ENCODE measurements at regions not wholly inside any gene's neighbourhood (a gene's known extent, or its start where the extent isn't known, plus 50 kb on each side); places are given as distances from the start of the nearest gene placed in this dataset.

DNA sequence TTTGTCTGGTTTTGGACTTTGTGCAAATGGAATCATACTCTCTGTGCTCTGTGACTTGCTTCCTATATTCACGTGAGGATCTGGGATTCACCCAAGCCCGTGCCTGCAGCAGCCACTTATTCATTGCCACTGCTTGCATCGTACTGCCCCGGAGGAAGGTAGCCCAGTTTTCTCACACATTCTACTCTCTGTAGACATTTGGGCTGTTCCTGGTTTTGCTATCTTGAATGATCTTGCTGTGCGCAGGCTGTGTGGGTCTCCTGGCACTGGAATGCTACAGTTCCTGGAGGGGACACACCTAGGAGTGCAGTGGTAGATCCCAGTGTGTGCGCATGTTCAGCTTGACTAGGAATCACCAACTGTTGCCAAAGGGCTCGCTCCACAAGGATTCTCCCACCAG lies 99.2 kb upstream of the BOD1 start:
- TF ChIP-seq, protein P1, sequence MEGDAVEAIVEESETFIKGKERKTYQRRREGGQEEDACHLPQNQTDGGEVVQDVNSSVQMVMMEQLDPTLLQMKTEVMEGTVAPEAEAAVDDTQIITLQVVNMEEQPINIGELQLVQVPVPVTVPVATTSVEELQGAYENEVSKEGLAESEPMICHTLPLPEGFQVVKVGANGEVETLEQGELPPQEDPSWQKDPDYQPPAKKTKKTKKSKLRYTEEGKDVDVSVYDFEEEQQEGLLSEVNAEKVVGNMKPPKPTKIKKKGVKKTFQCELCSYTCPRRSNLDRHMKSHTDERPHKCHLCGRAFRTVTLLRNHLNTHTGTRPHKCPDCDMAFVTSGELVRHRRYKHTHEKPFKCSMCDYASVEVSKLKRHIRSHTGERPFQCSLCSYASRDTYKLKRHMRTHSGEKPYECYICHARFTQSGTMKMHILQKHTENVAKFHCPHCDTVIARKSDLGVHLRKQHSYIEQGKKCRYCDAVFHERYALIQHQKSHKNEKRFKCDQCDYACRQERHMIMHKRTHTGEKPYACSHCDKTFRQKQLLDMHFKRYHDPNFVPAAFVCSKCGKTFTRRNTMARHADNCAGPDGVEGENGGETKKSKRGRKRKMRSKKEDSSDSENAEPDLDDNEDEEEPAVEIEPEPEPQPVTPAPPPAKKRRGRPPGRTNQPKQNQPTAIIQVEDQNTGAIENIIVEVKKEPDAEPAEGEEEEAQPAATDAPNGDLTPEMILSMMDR (IDR thresholded peaks at IDR 0.05): no peak
- DNase-seq (no peak), ATAC-seq (no peak)
- Histone ChIP-seq H3K36me3 (ENCODE audit: low read depth) (no peaks in the 10 kb centered on the region), H3K9me3 (no peaks in the 10 kb centered on the region), H3K4me3 (no peak overlapping the region), H3K4me1 (ENCODE audit: low read depth) (no peaks in the 10 kb centered on the region)
- intact Hi-C loops (cut with DNase I, micrococcal nuclease): no loop called here

DNA sequence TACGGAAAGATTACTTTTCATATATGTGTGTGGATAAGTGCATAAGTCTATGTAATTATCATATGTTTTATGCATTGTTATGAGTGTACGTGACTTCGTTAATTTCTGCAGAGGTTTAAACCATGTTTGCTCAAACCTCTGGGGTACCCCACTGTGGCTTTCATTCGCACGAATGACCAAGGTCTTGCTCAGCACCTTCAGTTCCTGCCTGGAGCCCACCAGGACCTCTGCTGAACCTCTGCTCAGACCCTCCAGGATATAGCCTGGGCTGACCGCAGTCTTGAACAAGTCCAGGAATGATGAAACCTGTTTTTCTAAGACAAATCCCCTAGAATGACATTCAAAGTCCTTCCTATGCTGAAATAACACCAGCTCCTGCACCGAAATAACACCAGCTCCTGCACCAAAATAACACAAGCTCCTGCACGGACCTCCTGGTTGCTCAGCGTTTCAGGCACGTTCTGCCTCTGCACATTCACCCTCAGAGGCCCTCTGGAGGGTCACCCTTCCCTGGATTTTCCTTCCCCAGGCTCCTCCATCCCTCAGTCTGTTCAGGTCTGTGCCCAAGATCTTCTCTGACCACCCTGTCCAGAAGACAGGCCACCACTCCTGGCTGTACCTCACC lies 99.7 kb upstream of the BOD1 start:
- Histone ChIP-seq H3K4me3 (no peak overlapping the region), H3K36me3 (ENCODE audit: low read depth) (no peaks in the 10 kb centered on the region), H3K4me1 (ENCODE audit: low read depth) (no peaks in the 10 kb centered on the region), H3K9me3 (no peaks in the 10 kb centered on the region)
- ATAC-seq (no peak), DNase-seq (no peak)
- TF ChIP-seq, protein P1 (IDR thresholded peaks at IDR 0.05): no peak
- intact Hi-C loops (cut with DNase I, micrococcal nuclease): no loop called here

GRCh38 chr5:173717959-173718358 lies 101.5 kb upstream of the BOD1 start:
- Histone ChIP-seq H3K9me3 (no peaks in the 10 kb centered on the region), H3K36me3 (ENCODE audit: low read depth) (no peaks in the 10 kb centered on the region), H3K4me1 (ENCODE audit: low read depth) (no peaks in the 10 kb centered on the region), H3K4me3 (no peak overlapping the region)
- ATAC-seq (no peak), DNase-seq (no peak)
- intact Hi-C loops (cut with DNase I, micrococcal nuclease): no loop called here
- TF ChIP-seq, protein P1 (IDR thresholded peaks at IDR 0.05): no peak

GRCh38 chr5:173718469-173718868 lies 102.0 kb upstream of the BOD1 start:
- intact Hi-C loops (cut with DNase I, micrococcal nuclease): no loop called here
- H3K4me3 ChIP-seq: no peak overlapping the region
- TF ChIP-seq, protein P1 (IDR thresholded peaks at IDR 0.05): no peak
- H3K9me3 ChIP-seq: no peaks in the 10 kb centered on the region
- H3K36me3 ChIP-seq (ENCODE audit: low read depth): no peaks in the 10 kb centered on the region
- ATAC-seq (no peak), DNase-seq (no peak)
- H3K4me1 ChIP-seq (ENCODE audit: low read depth): no peaks in the 10 kb centered on the region

- ATAC-seq: no peak
- no peaks in the 10 kb centered on the region for H3K4me1 ChIP-seq (ENCODE audit: low read depth)
- DNase-seq: no peak
- no peaks in the 10 kb centered on the region for H3K36me3 ChIP-seq (ENCODE audit: low read depth)
- no peaks in the 10 kb centered on the region for H3K9me3 ChIP-seq
- H3K4me3 ChIP-seq: no peak overlapping the region
- intact Hi-C loops (cut with DNase I, micrococcal nuclease): no loop called here
- TF ChIP-seq, protein P1 (IDR thresholded peaks at IDR 0.05): no peak
Observed at GRCh38 chr5:173719731-173720082, 103.3 kb upstream of the BOD1 start.
